Trophoblast cell (in vitro differentiated cells and primary cell): ENCODE measurements at regions not wholly inside any gene's neighbourhood (a gene's known extent, or its start where the extent isn't known, plus 50 kb on each side); places are given as distances from the start of the nearest gene placed in this dataset.

Experiments used
- DNase-seq, 2 donors: peaks; one replicate each; pipeline ENCODE4 v3.0.0-alpha.2; 2016
- H2AFZ ChIP-seq: 2 replicates; pipeline ENCODE4 v1.6.1; 2013; ENCODE audit warnings: low read length, moderate library complexity, mild to moderate bottlenecking; ENCODE audit not compliant: insufficient read depth, poor library complexity
- H2AK5ac ChIP-seq: 2 replicates; pipeline ENCODE4 v1.6.1; 2013; ENCODE audit warnings: mild to moderate bottlenecking, low read length
- H2BK120ac ChIP-seq: 2 replicates; pipeline ENCODE4 v1.6.1; 2013; ENCODE audit warnings: low read length, mild to moderate bottlenecking, moderate library complexity; ENCODE audit not compliant: insufficient read depth, poor library complexity
- H2BK12ac ChIP-seq: 2 replicates; pipeline ENCODE4 v1.6.1; 2013; ENCODE audit warnings: mild to moderate bottlenecking, low read length, moderate library complexity
- H2BK5ac ChIP-seq: 2 replicates; pipeline ENCODE4 v1.6.1; 2013; ENCODE audit warnings: low read length, low read depth, moderate library complexity, mild to moderate bottlenecking; ENCODE audit not compliant: poor library complexity
- H3K14ac ChIP-seq: 2 replicates; pipeline ENCODE4 v1.6.1; 2013; ENCODE audit warnings: mild to moderate bottlenecking, low read length
- H3K18ac ChIP-seq: 2 replicates; pipeline ENCODE4 v1.6.1; 2013; ENCODE audit warnings: mild to moderate bottlenecking, low read length
- H3K23ac ChIP-seq: 2 replicates; pipeline ENCODE4 v1.6.1; 2013; ENCODE audit warnings: low read length
- H3K27ac ChIP-seq: 2 replicates; pipeline ENCODE4 v1.5.1; 2013; ENCODE audit warnings: low read depth, mild to moderate bottlenecking, inconsistent platforms, low read length, moderate library complexity
- H3K27me3 ChIP-seq: 2 replicates; pipeline ENCODE4 v1.6.1; 2013; ENCODE audit warnings: inconsistent platforms, mild to moderate bottlenecking, low read length, moderate library complexity; ENCODE audit not compliant: insufficient read depth
- H3K36me3 ChIP-seq, 2 experiments: 1 replicate in 1 of 2; 2 replicates in 1 of 2; pipeline ENCODE4 v1.6.1; 2013; ENCODE audit warnings: low read length in 2 of 2, mild to moderate bottlenecking in 2 of 2, moderate library complexity in 1 of 2; ENCODE audit not compliant: insufficient read depth in 2 of 2, control insufficient read depth in 1 of 2
- H3K4ac ChIP-seq: 2 replicates; pipeline ENCODE4 v1.6.1; 2013; ENCODE audit warnings: low read depth, mild to moderate bottlenecking, low read length, moderate library complexity
- H3K4me1 ChIP-seq, 2 experiments: 1 replicate in 1 of 2; 2 replicates in 1 of 2; pipeline ENCODE4 v1.6.1; 2013; ENCODE audit warnings: low read length in 2 of 2, mild to moderate bottlenecking in 2 of 2, moderate library complexity in 1 of 2; ENCODE audit not compliant: insufficient read depth in 2 of 2, control insufficient read depth in 1 of 2
- H3K4me2 ChIP-seq: 2 replicates; pipeline ENCODE4 v1.6.1; 2013; ENCODE audit warnings: inconsistent platforms, mild to moderate bottlenecking, low read length, moderate library complexity
- H3K4me3 ChIP-seq: 2 replicates; pipeline ENCODE4 v1.5.1; 2013; ENCODE audit warnings: mild to moderate bottlenecking, low read depth, low read length, inconsistent platforms
- H3K79me1 ChIP-seq: one replicate; pipeline ENCODE4 v1.6.1; 2013; ENCODE audit warnings: low read length
- H3K79me2 ChIP-seq: 2 replicates; pipeline ENCODE4 v1.6.1; 2013; ENCODE audit warnings: low read length, mild to moderate bottlenecking; ENCODE audit not compliant: control insufficient read depth, insufficient read depth, poor library complexity
- H3K9ac ChIP-seq: 2 replicates; pipeline ENCODE4 v1.6.1; 2013; ENCODE audit warnings: mild to moderate bottlenecking, low read length
- H3K9me3 ChIP-seq: 2 replicates; pipeline ENCODE4 v1.6.1; 2013; ENCODE audit warnings: low read depth, mild to moderate bottlenecking, control low read depth, inconsistent platforms, low read length; ENCODE audit not compliant: insufficient read depth
- H4K12ac ChIP-seq: 2 replicates; pipeline ENCODE4 v1.6.1; 2013; ENCODE audit warnings: low read depth, mild to moderate bottlenecking, low read length, moderate library complexity
- H4K8ac ChIP-seq: 2 replicates; pipeline ENCODE4 v1.6.1; 2013; ENCODE audit warnings: low read depth, mild to moderate bottlenecking, low read length, moderate library complexity
- H4K91ac ChIP-seq: one replicate; pipeline ENCODE4 v1.6.1; 2013; ENCODE audit warnings: low read depth, mild to moderate bottlenecking, low read length, moderate library complexity
- WGBS: extraction: QIAGEN DNeasy Blood & Tissue Kit; methylation state at CpG from one replicate; pipeline ENCODE4 v1.1.7; 2013; ENCODE audit warnings: missing lambda C conversion rate; ENCODE audit not compliant: insufficient read length, insufficient coverage; ENCODE audit errors: extremely low coverage; 5-methylcytosine and 5-hydroxymethylcytosine counted together

GRCh38 chr1:57911427-57911826, 487.6 kb upstream of the DAB1 start:
- H3K27ac ChIP-seq, result no peak overlapping the region
- no CpG with 5 or more reads among the region's 4 CpGs for WGBS

GRCh38 chr1:57910782-57911181, 486.9 kb upstream of the DAB1 start:
- no peaks in the 10 kb centered on the region for H3K36me3 ChIP-seq
- WGBS, result no CpG with 5 or more reads among the region's 2 CpGs

More at GRCh38 chr1:57911427-57911826, 487.6 kb upstream of the DAB1 start:
- Histone ChIP-seq H2AK5ac (no peak overlapping the region), H3K18ac (no peak overlapping the region), H3K79me1 (no peaks in the 10 kb centered on the region), H3K36me3 (no peaks in the 10 kb centered on the region), H2BK120ac (no peak overlapping the region), H3K9ac (peak overlapping the region; percentile 52), H4K91ac (no peak overlapping the region), H3K23ac (no peak overlapping the region), H3K14ac (no peak overlapping the region), H3K4me2 (no peak overlapping the region), H3K27me3 (no peaks in the 10 kb centered on the region), H3K79me2 (no peaks in the 10 kb centered on the region), H3K9me3 (no peaks in the 10 kb centered on the region), H2BK12ac (no peak overlapping the region), H3K4ac (no peak overlapping the region), H2BK5ac (no peak overlapping the region), H2AFZ (no peak overlapping the region), H4K12ac (no peak overlapping the region), H3K4me3 (no peak overlapping the region), H3K4me1 (no peaks in the 10 kb centered on the region), H4K8ac (no peak overlapping the region)
- no peak for DNase-seq

GRCh38 chr1:57910305-57910704, 486.4 kb upstream of the DAB1 start:
- Histone ChIP-seq H3K4me3 (no peak overlapping the region), H2BK120ac (no peak overlapping the region), H3K23ac (no peak overlapping the region), H3K79me2 (no peaks in the 10 kb centered on the region), H3K14ac (no peak overlapping the region), H4K91ac (no peak overlapping the region), H3K9ac (no peak overlapping the region), H2BK5ac (no peak overlapping the region), H2BK12ac (no peak overlapping the region), H2AK5ac (no peak overlapping the region), H2AFZ (no peak overlapping the region), H3K36me3 (no peaks in the 10 kb centered on the region), H3K27ac (no peak overlapping the region), H3K4me1 (no peaks in the 10 kb centered on the region), H4K12ac (no peak overlapping the region), H3K27me3 (no peaks in the 10 kb centered on the region), H4K8ac (no peak overlapping the region), H3K4me2 (no peak overlapping the region), H3K9me3 (no peaks in the 10 kb centered on the region), H3K79me1 (no peaks in the 10 kb centered on the region), H3K4ac (no peak overlapping the region), H3K18ac (no peak overlapping the region)
- no CpG with 5 or more reads among the region's 7 CpGs for WGBS
- no peak for DNase-seq

More at GRCh38 chr1:57910782-57911181, 486.9 kb upstream of the DAB1 start:
- H3K79me1 ChIP-seq, result no peaks in the 10 kb centered on the region
- no peak overlapping the region for H3K27ac ChIP-seq
- H2BK5ac ChIP-seq, result no peak overlapping the region
- H2AFZ ChIP-seq, result no peak overlapping the region
- H3K4me1 ChIP-seq, result no peaks in the 10 kb centered on the region
- no peaks in the 10 kb centered on the region for H3K79me2 ChIP-seq
- no peak overlapping the region for H4K91ac ChIP-seq
- no peak overlapping the region for H4K12ac ChIP-seq
- no peak for DNase-seq
- no peak overlapping the region for H2BK120ac ChIP-seq
- no peak overlapping the region for H4K8ac ChIP-seq
- H3K4me3 ChIP-seq, result no peak overlapping the region
- no peak overlapping the region for H3K9ac ChIP-seq
- H3K9me3 ChIP-seq, result no peaks in the 10 kb centered on the region
- H3K4ac ChIP-seq, result no peak overlapping the region
- no peak overlapping the region for H2AK5ac ChIP-seq
- H3K14ac ChIP-seq, result no peak overlapping the region
- no peak overlapping the region for H3K23ac ChIP-seq
- H3K4me2 ChIP-seq, result no peak overlapping the region
- H2BK12ac ChIP-seq, result no peak overlapping the region
- H3K27me3 ChIP-seq, result no peaks in the 10 kb centered on the region
- no peak overlapping the region for H3K18ac ChIP-seq

GRCh38 chr1:57908147-57908890, 484.5 kb upstream of the DAB1 start:
- Histone ChIP-seq H2AK5ac (no peak overlapping the region), H2BK12ac (no peak overlapping the region), H2BK120ac (no peak overlapping the region), H2BK5ac (no peak overlapping the region), H4K91ac (no peak overlapping the region), H3K79me1 (no peaks in the 10 kb centered on the region), H3K4ac (no peak overlapping the region), H3K4me2 (no peak overlapping the region), H3K9me3 (no peaks in the 10 kb centered on the region), H3K4me3 (no peak overlapping the region), H3K14ac (no peak overlapping the region), H3K23ac (no peak overlapping the region), H3K9ac (no peak overlapping the region), H3K79me2 (no peaks in the 10 kb centered on the region), H3K18ac (no peak overlapping the region), H4K8ac (no peak overlapping the region), H4K12ac (no peak overlapping the region), H3K4me1 (no peaks in the 10 kb centered on the region), H3K27me3 (no peaks in the 10 kb centered on the region), H3K36me3 (no peaks in the 10 kb centered on the region), H2AFZ (no peak overlapping the region), H3K27ac (no peak overlapping the region)
- DNase-seq, result no peak
- no CpG with 5 or more reads among the region's 6 CpGs for WGBS
